ENCODE measurements at regions not wholly inside any gene's neighbourhood (a gene's known extent, or its start where the extent isn't known, plus 50 kb on each side); places are given as distances from the start of the nearest gene placed in this dataset.

- TF ChIP-seq EP300 (IDR thresholded peaks at IDR 0.05), result no peak
- intact Hi-C loops (cut with DNase I), result no loop called here
- WGBS, 2 donors, result 74 to 76% methylated on average over 6 of the region's 6 CpGs
Measured at GRCh38 chrX:4588893-4589292, 875.4 kb upstream of the PRKX start.

GRCh38 chrX:4588466-4588865 is 875.0 kb upstream of the PRKX start:
- H3K27ac ChIP-seq, result no peak overlapping the region
- WGBS, 2 donors, result 69 to 78% methylated on average over 5 of the region's 5 CpGs
- TF ChIP-seq CTCF (IDR thresholded peaks at IDR 0.05), result no peak
- TF ChIP-seq POLR2AphosphoS5 (IDR thresholded peaks at IDR 0.05), result no peak
- no peak for TF ChIP-seq POLR2A (IDR thresholded peaks at IDR 0.05)
- TF ChIP-seq EP300 (IDR thresholded peaks at IDR 0.05), result no peak
- no peaks in the 10 kb centered on the region for H3K36me3 ChIP-seq
- DNase-seq, result no peak
- no peaks in the 10 kb centered on the region for H3K27me3 ChIP-seq
- H3K4me3 ChIP-seq, result no peak overlapping the region
- intact Hi-C loops (cut with DNase I), result no loop called here
- H3K9me3 ChIP-seq, result no peaks in the 10 kb centered on the region
- no peaks in the 10 kb centered on the region for H3K4me1 ChIP-seq

More at GRCh38 chrX:4588893-4589292, 875.4 kb upstream of the PRKX start:
- Histone ChIP-seq H3K27ac (no peak overlapping the region), H3K36me3 (no peaks in the 10 kb centered on the region), H3K4me1 (no peaks in the 10 kb centered on the region), H3K4me3 (no peak overlapping the region), H3K27me3 (no peaks in the 10 kb centered on the region), H3K9me3 (no peaks in the 10 kb centered on the region)
- no peak for DNase-seq

- H3K27me3 ChIP-seq, result no peaks in the 10 kb centered on the region
- 64 to 77% methylated on average over 3 of the region's 3 CpGs for WGBS, 2 donors
- H3K36me3 ChIP-seq, result no peaks in the 10 kb centered on the region
- no peak overlapping the region for H3K27ac ChIP-seq
- DNase-seq, result no peak
- H3K4me3 ChIP-seq, result no peak overlapping the region
- TF ChIP-seq EP300 (IDR thresholded peaks at IDR 0.05) (no peak), POLR2A (IDR thresholded peaks at IDR 0.05) (no peak), CTCF (IDR thresholded peaks at IDR 0.05) (no peak), POLR2AphosphoS5 (IDR thresholded peaks at IDR 0.05) (no peak)
- intact Hi-C loops (cut with DNase I), result no loop called here
- no peaks in the 10 kb centered on the region for H3K9me3 ChIP-seq
- H3K4me1 ChIP-seq, result no peaks in the 10 kb centered on the region
Measured at GRCh38 chrX:4588056-4588455, 874.6 kb upstream of the PRKX start.

GRCh38 chrX:4579999-4580398 is 866.5 kb upstream of the PRKX start:
- Histone ChIP-seq H3K27me3 (no peaks in the 10 kb centered on the region), H3K4me1 (no peaks in the 10 kb centered on the region), H3K36me3 (no peaks in the 10 kb centered on the region), H3K9me3 (no peaks in the 10 kb centered on the region), H3K27ac (no peak overlapping the region), H3K4me3 (no peak overlapping the region)
- intact Hi-C loops (cut with DNase I), result no loop called here
- TF ChIP-seq EP300 (IDR thresholded peaks at IDR 0.05) (no peak), POLR2A (IDR thresholded peaks at IDR 0.05) (no peak), POLR2AphosphoS5 (IDR thresholded peaks at IDR 0.05) (no peak), CTCF (IDR thresholded peaks at IDR 0.05) (no peak)
- WGBS, 2 donors, result 89 to 90% methylated on average over 5 of the region's 5 CpGs
- DNase-seq, result no peak

- Histone ChIP-seq H3K36me3 (no peaks in the 10 kb centered on the region), H3K9me3 (no peaks in the 10 kb centered on the region), H3K4me3 (no peak overlapping the region), H3K27me3 (no peaks in the 10 kb centered on the region), H3K27ac (no peak overlapping the region), H3K4me1 (no peaks in the 10 kb centered on the region)
- intact Hi-C loops (cut with DNase I), result no loop called here
- WGBS, 2 donors, result 73 to 78% methylated on average over 4 of the region's 4 CpGs
- TF ChIP-seq EP300 (IDR thresholded peaks at IDR 0.05), result no peak
- TF ChIP-seq CTCF (IDR thresholded peaks at IDR 0.05), result no peak
- no peak for TF ChIP-seq POLR2AphosphoS5 (IDR thresholded peaks at IDR 0.05)
- no peak for TF ChIP-seq POLR2A (IDR thresholded peaks at IDR 0.05)
- no peak for DNase-seq
Measured at GRCh38 chrX:4579480-4579879, 866.0 kb upstream of the PRKX start.

All from sigmoid colon (tissue), 6 donors.